ENCODE measurements at regions not wholly inside any gene's neighbourhood (a gene's known extent, or its start where the extent isn't known, plus 50 kb on each side); places are given as distances from the start of the nearest gene placed in this dataset.

DNA sequence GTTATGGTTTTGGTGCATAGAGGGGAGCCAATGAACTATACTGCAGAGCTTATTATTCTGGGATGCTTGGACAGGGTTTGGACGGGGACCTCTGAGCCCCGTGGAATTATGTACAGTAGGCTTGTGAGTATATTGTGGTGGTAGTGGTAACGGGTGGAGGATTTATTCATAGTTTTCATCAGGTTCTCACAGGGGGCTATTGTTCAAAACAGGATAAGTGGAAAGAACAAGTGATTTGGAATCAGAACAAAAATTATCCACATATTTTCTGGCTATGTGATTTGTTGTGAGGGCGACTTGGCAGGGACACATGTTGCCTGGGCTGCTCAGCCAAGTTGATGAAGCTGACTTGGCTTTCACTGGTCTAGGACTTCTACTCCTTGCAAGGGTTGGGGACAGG, 64.6 kb upstream of the ELOVL5 start:
- 84 to 85% methylated on average over 4 of the region's 4 CpGs for WGBS, 2 donors
- TF ChIP-seq CTCF (IDR thresholded peaks at IDR 0.05), result no peak
- no peak for TF ChIP-seq POLR2A (IDR thresholded peaks at IDR 0.05)
- intact Hi-C loops (cut with DNase I; ENCODE audit: low total_unique reads), result no loop called here
- DNase-seq (ENCODE audit: low spot score in 2 of 2), result no peak
- no peak overlapping the region for H3K4me3 ChIP-seq (ENCODE audit: low read depth, poor library complexity, severe bottlenecking)

- H3K4me3 ChIP-seq (ENCODE audit: low read depth, poor library complexity, severe bottlenecking), result no peak overlapping the region
- no peak for DNase-seq (ENCODE audit: low spot score in 2 of 2)
- 62 to 73% methylated on average over 1 of the region's 1 CpG for WGBS, 2 donors
- intact Hi-C loops (cut with DNase I; ENCODE audit: low total_unique reads), result no loop called here
- TF ChIP-seq CTCF (IDR thresholded peaks at IDR 0.05) (no peak), POLR2A (IDR thresholded peaks at IDR 0.05) (no peak)
Measured at GRCh38 chr6:53412751-53413150, 64.0 kb upstream of the ELOVL5 start.

DNA sequence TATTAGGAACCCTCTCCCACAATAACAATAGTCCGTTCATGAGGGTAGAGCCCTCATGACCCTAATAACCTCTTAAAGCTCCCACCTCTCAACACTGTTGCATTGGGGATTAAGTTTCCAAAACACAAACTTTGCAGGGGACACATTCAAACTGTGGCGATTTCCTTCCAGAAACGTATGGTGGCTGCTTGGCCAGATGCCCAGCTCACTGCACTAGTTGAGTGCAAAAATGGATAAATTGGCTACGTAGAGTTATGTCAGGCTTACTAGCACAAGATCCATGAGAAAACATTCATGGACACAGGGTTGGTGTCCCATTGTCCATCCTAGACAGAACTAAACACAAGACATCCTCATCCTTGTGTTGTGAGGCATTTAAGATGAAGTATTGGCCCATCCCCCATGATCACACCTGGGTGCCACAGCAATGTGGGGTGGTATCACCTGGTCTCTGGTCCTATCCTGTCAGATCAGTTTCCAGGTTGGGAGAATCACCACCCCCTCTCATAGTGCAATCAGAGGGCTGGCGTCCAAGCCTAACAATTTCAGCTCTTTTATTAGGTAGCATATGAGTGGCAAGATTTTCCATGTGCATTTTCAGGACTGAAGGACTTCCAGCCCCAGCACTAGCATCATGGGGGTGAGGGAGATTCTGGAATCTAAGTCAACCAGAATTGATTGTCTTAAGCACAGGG, 63.4 kb upstream of the ELOVL5 start:
- intact Hi-C loops (cut with DNase I; ENCODE audit: low total_unique reads), result no loop called here
- DNase-seq (ENCODE audit: low spot score in 2 of 2), result no peak
- WGBS, 2 donors, result 68 to 69% methylated on average over 5 of the region's 5 CpGs
- TF ChIP-seq POLR2A (IDR thresholded peaks at IDR 0.05) (no peak), CTCF (IDR thresholded peaks at IDR 0.05) (no peak)
- H3K4me3 ChIP-seq (ENCODE audit: low read depth, poor library complexity, severe bottlenecking), result no peak overlapping the region

DNA sequence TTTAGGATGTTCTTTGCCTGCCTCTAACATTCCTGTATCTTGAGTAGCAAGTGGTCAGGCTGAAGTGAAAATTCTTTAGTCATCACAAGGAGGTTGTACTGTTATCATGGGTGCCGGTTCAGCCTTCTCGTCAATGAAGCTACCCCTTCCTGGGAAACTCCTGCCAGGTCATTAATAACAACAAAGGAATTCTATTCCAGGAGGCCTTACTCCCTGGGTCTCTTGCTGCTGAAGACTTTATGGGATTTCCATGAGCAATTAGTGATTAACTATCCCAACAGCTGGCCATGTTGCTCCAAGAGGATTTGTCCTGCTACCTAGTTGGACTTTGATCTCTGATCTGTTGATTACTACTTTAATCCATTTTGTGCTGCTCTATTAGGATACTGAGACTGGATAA, 62.7 kb upstream of the ELOVL5 start:
- no peak for DNase-seq (ENCODE audit: low spot score in 2 of 2)
- TF ChIP-seq CTCF (IDR thresholded peaks at IDR 0.05) (no peak), POLR2A (IDR thresholded peaks at IDR 0.05) (no peak)
- intact Hi-C loops (cut with DNase I; ENCODE audit: low total_unique reads), result no loop called here
- H3K4me3 ChIP-seq (ENCODE audit: low read depth, poor library complexity, severe bottlenecking), result no peak overlapping the region
- WGBS, 2 donors, result 79% methylated on average over 2 of the region's 2 CpGs

- no peak for TF ChIP-seq POLR2A (IDR thresholded peaks at IDR 0.05)
- no peak for TF ChIP-seq CTCF (IDR thresholded peaks at IDR 0.05)
- DNase-seq (ENCODE audit: low spot score in 2 of 2), result no peak
- no peak overlapping the region for H3K4me3 ChIP-seq (ENCODE audit: low read depth, poor library complexity, severe bottlenecking)
- WGBS, 2 donors, result 68 to 71% methylated on average over 9 of the region's 9 CpGs
- intact Hi-C loops (cut with DNase I; ENCODE audit: low total_unique reads), result no loop called here
Measured at GRCh38 chr6:53410508-53411258, 61.9 kb upstream of the ELOVL5 start.

Measured in lower leg skin (tissue), 4 donors.